GM12873 (cell line): ENCODE measurements at regions not wholly inside any gene's neighbourhood (a gene's known extent, or its start where the extent isn't known, plus 50 kb on each side); places are given as distances from the start of the nearest gene placed in this dataset.

Experiments
- TF ChIP-seq, protein P1 (sequence below): IDR thresholded peaks from 2 replicates; pipeline ENCODE4 v1.5.1; 2012; ENCODE audit warnings: low read depth, mild to moderate bottlenecking, moderate library complexity, low read length, control low read depth; ENCODE audit not compliant: insufficient read depth; ENCODE audit errors: missing control alignments

DNA sequence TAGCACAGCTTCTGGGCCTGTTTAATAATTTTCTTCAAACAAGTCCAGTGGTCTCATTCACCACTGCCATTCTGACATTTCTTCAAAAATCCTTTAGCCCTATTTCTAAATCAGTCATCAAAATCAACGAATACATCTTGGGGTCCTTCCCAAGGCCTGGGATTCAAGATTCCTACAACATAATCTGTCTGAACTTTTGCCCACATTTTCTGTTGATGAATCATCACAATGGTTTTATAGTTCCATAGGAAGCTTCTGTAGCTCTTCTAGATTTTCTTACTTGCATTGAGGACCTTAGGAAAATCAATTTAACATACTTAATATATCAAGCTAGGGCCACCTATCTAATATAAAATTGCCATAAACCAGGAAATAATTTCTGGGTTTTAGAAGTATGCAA is 811.8 kb upstream of the ACVR2A start:
- TF ChIP-seq, protein P1, sequence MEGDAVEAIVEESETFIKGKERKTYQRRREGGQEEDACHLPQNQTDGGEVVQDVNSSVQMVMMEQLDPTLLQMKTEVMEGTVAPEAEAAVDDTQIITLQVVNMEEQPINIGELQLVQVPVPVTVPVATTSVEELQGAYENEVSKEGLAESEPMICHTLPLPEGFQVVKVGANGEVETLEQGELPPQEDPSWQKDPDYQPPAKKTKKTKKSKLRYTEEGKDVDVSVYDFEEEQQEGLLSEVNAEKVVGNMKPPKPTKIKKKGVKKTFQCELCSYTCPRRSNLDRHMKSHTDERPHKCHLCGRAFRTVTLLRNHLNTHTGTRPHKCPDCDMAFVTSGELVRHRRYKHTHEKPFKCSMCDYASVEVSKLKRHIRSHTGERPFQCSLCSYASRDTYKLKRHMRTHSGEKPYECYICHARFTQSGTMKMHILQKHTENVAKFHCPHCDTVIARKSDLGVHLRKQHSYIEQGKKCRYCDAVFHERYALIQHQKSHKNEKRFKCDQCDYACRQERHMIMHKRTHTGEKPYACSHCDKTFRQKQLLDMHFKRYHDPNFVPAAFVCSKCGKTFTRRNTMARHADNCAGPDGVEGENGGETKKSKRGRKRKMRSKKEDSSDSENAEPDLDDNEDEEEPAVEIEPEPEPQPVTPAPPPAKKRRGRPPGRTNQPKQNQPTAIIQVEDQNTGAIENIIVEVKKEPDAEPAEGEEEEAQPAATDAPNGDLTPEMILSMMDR, result no peak

- TF ChIP-seq, protein P1, result no peak
These were observed 812.9 kb upstream of the ACVR2A start for GRCh38 chr2:147031897-147032296.

DNA sequence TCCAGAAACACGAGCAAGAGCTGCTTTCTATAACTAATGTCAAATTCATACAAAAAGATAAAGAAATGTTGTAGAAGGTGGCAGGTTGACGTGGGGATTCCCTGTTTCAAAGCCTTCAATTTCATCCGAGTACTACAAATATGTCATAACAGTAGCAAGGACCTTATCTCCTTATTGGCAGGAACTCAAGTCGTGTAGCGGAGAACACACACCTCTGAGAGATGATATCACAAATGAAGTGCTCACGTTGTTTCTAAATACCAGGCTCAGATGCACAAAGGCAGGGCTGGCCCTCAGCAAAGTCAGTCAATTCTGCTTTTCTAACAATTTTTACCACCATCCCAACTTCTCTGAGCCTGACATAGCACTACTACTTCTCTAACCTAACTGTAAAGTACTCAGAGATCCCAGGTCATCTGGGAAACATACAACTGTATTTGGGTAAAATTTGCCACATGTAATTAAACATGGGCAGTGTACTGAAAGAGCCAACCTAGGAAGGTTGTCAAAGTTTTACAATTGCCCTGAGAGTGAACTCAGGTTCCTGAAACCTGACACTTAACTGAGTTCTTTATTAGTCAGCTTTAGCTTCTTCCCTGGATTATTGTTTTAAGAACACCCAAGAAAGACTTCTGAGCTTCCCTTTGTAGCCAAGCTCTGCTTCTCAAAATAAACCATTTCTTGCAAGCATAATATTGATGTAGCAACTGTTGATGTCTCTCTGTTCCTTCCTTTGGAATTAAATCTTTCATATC is 813.7 kb upstream of the ACVR2A start:
- TF ChIP-seq, protein P1, result no peak

GRCh38 chr2:147027436-147027835 is 817.4 kb upstream of the ACVR2A start:
- TF ChIP-seq, protein P1, result no peak

- TF ChIP-seq, protein P1, result no peak
These were observed 818.0 kb upstream of the ACVR2A start for GRCh38 chr2:147026664-147027295.

DNA sequence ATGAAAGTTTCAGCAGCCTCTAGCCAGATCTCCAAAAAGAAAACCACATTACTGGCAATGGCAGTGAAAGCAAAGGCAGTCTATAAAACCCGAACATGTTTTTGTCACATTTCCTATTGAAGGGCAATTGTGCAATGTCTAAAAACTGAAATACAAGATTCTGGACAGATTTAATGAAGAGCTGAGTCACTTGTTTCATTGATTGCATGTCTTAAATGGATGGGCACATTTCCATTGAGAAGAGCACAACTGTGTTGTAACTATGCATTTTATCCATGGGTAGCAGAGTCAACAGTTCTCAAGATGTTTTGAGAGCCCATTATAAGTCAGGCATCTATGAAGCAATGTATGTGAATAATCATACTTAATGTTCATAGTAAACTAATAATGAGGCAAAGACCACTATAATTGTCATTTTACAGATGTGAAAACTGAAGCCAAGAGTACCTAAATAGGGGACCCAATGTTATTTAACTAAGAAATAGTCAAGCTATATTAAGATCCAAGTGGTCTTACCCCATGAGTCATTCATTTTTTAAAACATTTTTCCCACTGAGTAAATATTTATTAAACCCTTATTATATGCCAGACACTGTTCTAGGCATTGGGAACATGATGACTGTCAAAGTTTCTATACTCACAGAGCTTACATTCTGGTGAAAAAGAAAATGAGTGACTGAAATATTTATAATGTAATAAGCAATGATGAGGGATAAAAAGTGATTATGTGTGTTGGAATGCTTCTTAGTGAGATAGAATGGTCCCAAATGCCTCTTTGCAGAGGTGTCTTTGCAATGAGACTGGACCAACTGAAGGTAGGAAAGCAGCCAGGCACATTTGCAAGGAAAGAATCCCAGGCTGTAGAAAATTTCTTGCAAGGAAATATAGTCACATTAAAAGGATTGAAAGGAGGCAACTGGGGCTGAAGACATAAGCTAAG is 818.9 kb upstream of the ACVR2A start:
- TF ChIP-seq, protein P1, result no peak

DNA sequence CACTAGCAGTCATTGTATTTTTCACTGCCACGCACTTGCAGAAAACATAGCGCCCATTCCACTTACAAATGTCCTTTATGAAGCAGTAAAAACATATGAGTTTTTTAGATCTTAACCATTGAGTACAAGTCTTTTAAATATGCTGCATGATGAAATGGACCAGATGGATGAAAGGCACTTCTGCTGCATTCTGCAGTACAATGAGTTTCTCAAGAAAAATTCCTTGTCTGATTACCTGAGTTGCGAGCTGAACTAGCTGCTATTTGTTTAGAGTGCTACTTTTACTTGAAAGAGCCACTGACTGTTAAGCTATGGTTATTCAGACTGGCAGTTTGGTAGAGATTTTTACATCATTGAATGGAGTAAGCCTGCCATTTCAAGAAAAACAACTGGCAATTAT is 825.5 kb upstream of the ACVR2A start:
- TF ChIP-seq, protein P1, result no peak
